ENCODE measurements at regions not wholly inside any gene's neighbourhood (a gene's known extent, or its start where the extent isn't known, plus 50 kb on each side); places are given as distances from the start of the nearest gene placed in this dataset.

DNA sequence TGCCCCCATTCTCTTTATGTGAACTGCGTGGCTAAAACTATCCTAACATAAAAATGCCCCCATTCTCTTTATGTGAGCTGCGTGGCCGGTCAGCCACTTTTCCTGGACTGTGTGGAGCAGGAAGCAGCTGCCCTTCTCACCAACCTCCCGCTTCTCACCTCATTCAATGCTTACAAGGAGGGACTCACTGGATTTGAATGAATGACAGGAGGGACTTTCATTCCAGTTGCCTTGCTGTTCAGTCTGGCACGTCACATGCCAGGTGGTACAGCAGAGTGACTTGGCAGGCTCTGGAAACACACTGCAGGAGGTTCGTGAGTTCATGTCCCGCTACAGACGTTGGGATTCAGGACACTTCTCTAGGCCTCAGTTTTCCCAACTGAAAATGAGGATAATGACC is 60.2 kb upstream of the NFIL3 start:
- WGBS, 3 donors, result 35 to 46% (median 42%) methylated on average over 8 of the region's 8 CpGs

DNA sequence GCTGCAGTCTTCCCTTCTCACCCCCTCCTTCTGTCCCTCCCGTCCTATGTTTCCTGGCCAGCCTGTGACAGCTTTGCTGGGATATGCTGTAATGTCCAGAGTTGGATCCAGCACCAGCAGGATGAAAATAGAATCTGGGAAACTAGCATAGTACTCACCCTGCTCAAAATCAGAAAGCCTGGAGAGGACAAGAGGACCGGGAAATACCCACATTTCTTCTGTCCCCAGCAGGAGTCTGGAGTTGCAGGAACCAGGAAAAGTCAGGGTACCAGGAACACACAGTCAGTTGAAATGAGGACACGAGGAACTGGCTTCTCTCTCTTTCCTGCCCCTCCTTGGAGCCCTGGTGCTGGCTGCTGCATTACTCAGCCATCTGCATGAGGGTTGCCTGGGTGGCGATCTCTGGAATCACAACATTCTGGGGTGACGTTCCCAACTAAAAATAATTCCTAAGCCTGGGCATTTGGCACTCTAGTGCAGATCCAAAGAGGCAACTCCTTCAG is 59.6 kb upstream of the NFIL3 start:
- ATAC-seq (peak; percentile 84 to 90 (median 88)), DNase-seq (peak in 1 of 2 donors; percentile 35)
- intact Hi-C loops (cut with DNase I), result no loop called here
- no peaks in the 10 kb centered on the region for H3K9me3 ChIP-seq
- H3K27ac ChIP-seq, result peak overlapping the region; percentile 82
- H3K4me3 ChIP-seq, result peak overlapping the region; percentile 25
- TF ChIP-seq, protein P1, sequence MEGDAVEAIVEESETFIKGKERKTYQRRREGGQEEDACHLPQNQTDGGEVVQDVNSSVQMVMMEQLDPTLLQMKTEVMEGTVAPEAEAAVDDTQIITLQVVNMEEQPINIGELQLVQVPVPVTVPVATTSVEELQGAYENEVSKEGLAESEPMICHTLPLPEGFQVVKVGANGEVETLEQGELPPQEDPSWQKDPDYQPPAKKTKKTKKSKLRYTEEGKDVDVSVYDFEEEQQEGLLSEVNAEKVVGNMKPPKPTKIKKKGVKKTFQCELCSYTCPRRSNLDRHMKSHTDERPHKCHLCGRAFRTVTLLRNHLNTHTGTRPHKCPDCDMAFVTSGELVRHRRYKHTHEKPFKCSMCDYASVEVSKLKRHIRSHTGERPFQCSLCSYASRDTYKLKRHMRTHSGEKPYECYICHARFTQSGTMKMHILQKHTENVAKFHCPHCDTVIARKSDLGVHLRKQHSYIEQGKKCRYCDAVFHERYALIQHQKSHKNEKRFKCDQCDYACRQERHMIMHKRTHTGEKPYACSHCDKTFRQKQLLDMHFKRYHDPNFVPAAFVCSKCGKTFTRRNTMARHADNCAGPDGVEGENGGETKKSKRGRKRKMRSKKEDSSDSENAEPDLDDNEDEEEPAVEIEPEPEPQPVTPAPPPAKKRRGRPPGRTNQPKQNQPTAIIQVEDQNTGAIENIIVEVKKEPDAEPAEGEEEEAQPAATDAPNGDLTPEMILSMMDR (IDR thresholded peaks at IDR 0.05), result no peak
- H3K27me3 ChIP-seq (ENCODE audit: insufficient read depth in 3 of 3, low read length in 2 of 3), result no peaks in the 10 kb centered on the region
- WGBS, 3 donors, result 9 to 16% (median 11%) methylated on average over 5 of the region's 5 CpGs
- peaks cover 17% of the 10 kb centered on the region for H3K4me1 ChIP-seq
- H3K36me3 ChIP-seq (ENCODE audit: insufficient read depth in 1 of 2, low read depth in 1 of 2), result no peaks in the 10 kb centered on the region

More for the DNA sequence above, 60.2 kb upstream of the NFIL3 start:
- Histone ChIP-seq H3K4me1 (peaks cover 18% of the 10 kb centered on the region), H3K4me3 (peak overlapping the region; percentile 25), H3K9me3 (no peaks in the 10 kb centered on the region), H3K27me3 (ENCODE audit: insufficient read depth in 3 of 3, low read length in 2 of 3) (no peaks in the 10 kb centered on the region), H3K27ac (peak overlapping the region; percentile 82), H3K36me3 (ENCODE audit: insufficient read depth in 1 of 2, low read depth in 1 of 2) (no peaks in the 10 kb centered on the region)
- DNase-seq (no peak), ATAC-seq (peak; percentile 49 to 73 (median 72))
- intact Hi-C loops (cut with DNase I), result no loop called here
- TF ChIP-seq, protein P1 (IDR thresholded peaks at IDR 0.05), result no peak

DNA sequence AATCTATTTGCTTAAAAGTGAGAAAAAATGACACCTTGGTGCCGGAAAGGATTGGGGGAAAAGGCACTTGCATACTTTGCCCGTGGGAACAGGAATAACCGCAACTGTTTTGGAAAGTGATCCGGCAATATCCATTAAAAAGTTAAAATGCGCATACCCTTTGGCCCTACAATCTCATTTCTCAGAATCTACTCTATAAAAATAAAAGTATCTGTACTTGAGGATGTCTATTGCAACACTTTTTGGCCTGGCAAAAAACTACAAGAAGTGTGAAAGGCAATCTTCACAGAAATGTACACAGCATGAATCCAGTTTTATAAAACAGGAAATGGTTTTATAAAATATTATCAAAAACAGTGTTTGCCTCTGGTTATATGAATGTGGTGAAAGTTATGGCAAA is 58.3 kb upstream of the NFIL3 start:
- TF ChIP-seq, protein P1 (IDR thresholded peaks at IDR 0.05), result no peak
- intact Hi-C loops (cut with DNase I), result no loop called here
- 85 to 86% (median 85%) methylated on average over 5 of the region's 5 CpGs for WGBS, 3 donors
- peaks cover 17% of the 10 kb centered on the region for H3K4me1 ChIP-seq
- no peaks in the 10 kb centered on the region for H3K27me3 ChIP-seq (ENCODE audit: insufficient read depth in 3 of 3, low read length in 2 of 3)
- no peak overlapping the region for H3K4me3 ChIP-seq
- H3K27ac ChIP-seq, result no peak overlapping the region
- H3K9me3 ChIP-seq, result no peaks in the 10 kb centered on the region
- DNase-seq, result no peak
- no peaks in the 10 kb centered on the region for H3K36me3 ChIP-seq (ENCODE audit: insufficient read depth in 1 of 2, low read depth in 1 of 2)
- ATAC-seq, result no peak

DNA sequence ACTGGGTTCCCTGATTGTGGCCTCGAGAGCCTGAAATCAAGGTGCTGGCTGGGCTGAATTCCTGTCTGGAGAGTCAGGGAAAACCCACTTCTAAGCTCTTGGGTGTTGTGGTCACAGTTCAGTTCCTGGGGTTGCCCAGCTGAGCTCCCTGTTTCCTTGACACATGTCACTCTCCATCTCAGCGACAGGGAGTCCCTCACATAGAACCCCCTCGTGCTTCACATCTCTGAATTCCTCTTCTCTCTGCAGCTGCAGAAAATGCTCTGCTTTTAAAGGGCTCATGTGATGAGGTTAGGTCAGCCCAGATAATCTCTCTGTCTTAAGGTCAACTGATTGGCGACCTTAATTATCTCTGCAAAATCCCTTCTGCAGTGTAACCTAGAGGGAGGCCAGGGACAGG is 53.5 kb upstream of the NFIL3 start:
- H3K9me3 ChIP-seq, result no peaks in the 10 kb centered on the region

More for the DNA sequence above, 53.5 kb upstream of the NFIL3 start:
- no peaks in the 10 kb centered on the region for H3K4me1 ChIP-seq
- intact Hi-C loops (cut with DNase I), result no loop called here
- H3K36me3 ChIP-seq (ENCODE audit: insufficient read depth in 1 of 2, low read depth in 1 of 2), result no peaks in the 10 kb centered on the region
- no peak for DNase-seq
- no peak overlapping the region for H3K27ac ChIP-seq
- whole genome bisulfite sequencing, 3 donors, result 56 to 60% (median 58%) methylated on average over 4 of the region's 4 CpGs
- ATAC-seq, result no peak
- TF ChIP-seq, protein P1 (IDR thresholded peaks at IDR 0.05), result no peak
- H3K27me3 ChIP-seq (ENCODE audit: insufficient read depth in 3 of 3, low read length in 2 of 3), result no peaks in the 10 kb centered on the region
- H3K4me3 ChIP-seq, result no peak overlapping the region
